ENCODE measurements at regions not wholly inside any gene's neighbourhood (a gene's known extent, or its start where the extent isn't known, plus 50 kb on each side); places are given as distances from the start of the nearest gene placed in this dataset.

GRCh38 chr6:11471261-11471660 lies 66.3 kb upstream of the TMEM170B start:
- TF ChIP-seq CTCF (IDR thresholded peaks at IDR 0.05) = no peak
- no peak for TF ChIP-seq POLR2A (IDR thresholded peaks at IDR 0.05)

Data from Peyer's patch (tissue), 4 donors.